Activated T-cell treated with anti-CD3 and anti-CD28 coated beads, Interleukin-2, amount 50 U/mL, for 4 hours (primary cell): ENCODE measurements at regions not wholly inside any gene's neighbourhood (a gene's known extent, or its start where the extent isn't known, plus 50 kb on each side); places are given as distances from the start of the nearest gene placed in this dataset.
"Not testable (repeated sequence)": the region's sequence is repeated elsewhere in the genome, so short reads cannot be mapped to it uniquely, and the experiment has no call there.

Experiments used
- ATAC-seq, 2 donors: fragments of 200-7000 bp; cut with Tn5 transposase; one replicate each; pipeline ENCODE4 v1.10.0; 2021
- DNase-seq: peaks from one replicate; pipeline ENCODE4 v3.0.0-alpha.2; 2020
- H3K27me3 Mint-ChIP-seq: one replicate; pipeline ENCODE4 v1.8.0; 2021; ENCODE audit warnings: low read depth, mixed read lengths
- H3K36me3 Mint-ChIP-seq: one replicate; pipeline ENCODE4 v1.8.0; 2022; ENCODE audit warnings: mixed read lengths; ENCODE audit not compliant: insufficient read depth
- H3K4me1 Mint-ChIP-seq: one replicate; pipeline ENCODE4 v1.8.0; 2021; ENCODE audit warnings: low read depth, mixed read lengths
- H3K4me3 Mint-ChIP-seq: one replicate; pipeline ENCODE4 v1.8.0; 2021; ENCODE audit warnings: mild to moderate bottlenecking, moderate library complexity, mixed read lengths
- H3K9me3 Mint-ChIP-seq: one replicate; pipeline ENCODE4 v1.8.0; 2021; ENCODE audit warnings: mixed read lengths

DNA sequence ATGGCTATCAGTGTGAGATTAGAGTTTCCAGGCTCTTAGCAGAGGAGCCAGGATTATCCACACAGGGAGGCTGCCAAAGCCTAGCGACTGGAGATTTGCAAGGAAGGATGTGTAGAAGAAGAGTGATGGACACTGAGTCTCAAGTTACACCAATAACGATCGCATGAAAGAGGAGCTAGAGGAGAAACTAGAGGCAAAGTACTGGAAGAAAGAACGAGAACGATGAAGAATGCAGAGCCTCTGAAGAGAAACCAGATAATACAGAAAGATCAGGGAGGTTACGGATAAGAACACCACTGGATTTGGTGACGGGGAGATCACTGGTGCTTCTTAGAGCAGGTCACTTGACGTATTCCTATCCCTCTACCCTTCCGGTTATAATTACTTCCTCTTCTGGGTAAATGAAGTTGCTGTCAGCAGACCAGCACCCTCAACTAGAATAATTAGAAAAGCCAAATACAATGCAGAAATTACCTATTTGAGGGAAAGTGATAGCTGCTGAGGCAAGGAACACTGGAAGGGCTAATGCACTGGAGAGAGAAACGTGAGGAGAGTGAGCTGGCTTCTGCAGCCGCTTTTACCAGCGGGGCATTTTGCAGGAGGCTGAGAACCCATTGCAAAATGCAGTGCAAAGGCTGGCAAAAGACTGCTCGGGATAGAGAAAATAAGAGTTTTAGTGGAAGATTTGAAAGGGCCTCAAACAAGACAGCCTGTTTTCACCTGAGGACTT lies 93.1 kb upstream of the HIF1A start:
- H3K9me3 Mint-ChIP-seq = no peaks in the 10 kb centered on the region
- DNase-seq (no peak), ATAC-seq (no peak)
- peaks cover 15% of the 10 kb centered on the region for H3K4me1 Mint-ChIP-seq
- no peaks in the 10 kb centered on the region for H3K36me3 Mint-ChIP-seq
- no peak overlapping the region for H3K4me3 Mint-ChIP-seq
- H3K27me3 Mint-ChIP-seq = no peaks in the 10 kb centered on the region

DNA sequence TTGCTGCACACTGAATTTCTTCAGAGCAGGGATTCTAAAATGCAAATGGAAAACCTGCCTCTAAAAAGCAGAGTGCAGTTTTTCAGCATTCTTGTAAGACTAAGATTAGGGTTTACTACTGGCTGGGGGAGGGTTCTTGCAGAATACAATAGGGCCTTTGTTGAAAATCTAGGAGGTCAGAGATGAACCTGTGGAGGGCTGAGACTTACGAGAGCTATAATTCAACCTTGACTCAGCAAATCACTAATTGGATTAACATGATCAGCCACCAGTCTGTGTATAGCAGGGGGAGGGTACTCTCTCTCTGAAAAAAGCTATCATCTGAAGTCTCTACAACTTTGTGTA lies 92.6 kb upstream of the HIF1A start:
- ATAC-seq = no peak

DNA sequence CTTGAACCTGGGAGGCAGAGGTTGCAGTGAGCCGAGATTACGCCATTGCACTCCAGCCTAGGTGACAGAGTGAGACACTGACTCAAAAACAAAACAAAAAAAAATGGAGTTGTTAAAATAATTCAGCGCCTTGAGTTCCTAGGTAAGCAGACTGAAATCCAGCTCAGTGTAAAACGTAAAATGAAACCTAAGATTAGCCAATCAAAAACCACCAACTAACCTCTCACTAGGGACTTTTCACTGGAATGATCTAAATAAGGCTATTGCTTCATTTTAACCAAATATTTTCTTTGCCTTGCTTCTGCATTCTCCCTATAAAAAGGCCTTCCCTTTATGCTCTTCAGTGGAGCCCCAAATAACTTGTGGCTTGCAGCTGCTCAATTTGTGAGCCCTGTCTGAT lies 91.6 kb upstream of the HIF1A start:
- no peaks in the 10 kb centered on the region for H3K27me3 Mint-ChIP-seq
- H3K36me3 Mint-ChIP-seq = no peaks in the 10 kb centered on the region
- no peaks in the 10 kb centered on the region for H3K9me3 Mint-ChIP-seq
- peaks cover 5% of the 10 kb centered on the region for H3K4me1 Mint-ChIP-seq
- H3K4me3 Mint-ChIP-seq = no peak overlapping the region
- DNase-seq (no peak), ATAC-seq (no peak)

More for the DNA sequence above, 92.6 kb upstream of the HIF1A start:
- no peak for DNase-seq
- no peaks in the 10 kb centered on the region for H3K9me3 Mint-ChIP-seq
- H3K27me3 Mint-ChIP-seq = no peaks in the 10 kb centered on the region
- no peaks in the 10 kb centered on the region for H3K36me3 Mint-ChIP-seq
- H3K4me1 Mint-ChIP-seq = peaks cover 14% of the 10 kb centered on the region
- no peak overlapping the region for H3K4me3 Mint-ChIP-seq

- H3K9me3 Mint-ChIP-seq = no peaks in the 10 kb centered on the region
- H3K4me3 Mint-ChIP-seq = no peak overlapping the region
- no peaks in the 10 kb centered on the region for H3K4me1 Mint-ChIP-seq
- no peak for DNase-seq
- no peaks in the 10 kb centered on the region for H3K36me3 Mint-ChIP-seq
- ATAC-seq = peak; percentile 43
- no peaks in the 10 kb centered on the region for H3K27me3 Mint-ChIP-seq
Measured at GRCh38 chr14:61607570-61608244, 87.6 kb upstream of the HIF1A start.

GRCh38 chr14:61608245-61609165 lies 86.8 kb upstream of the HIF1A start:
- H3K9me3 Mint-ChIP-seq = no peaks in the 10 kb centered on the region
- no peak overlapping the region for H3K4me3 Mint-ChIP-seq
- no peaks in the 10 kb centered on the region for H3K27me3 Mint-ChIP-seq
- no peak for DNase-seq
- ATAC-seq = no peak
- no peaks in the 10 kb centered on the region for H3K4me1 Mint-ChIP-seq
- no peaks in the 10 kb centered on the region for H3K36me3 Mint-ChIP-seq

DNA sequence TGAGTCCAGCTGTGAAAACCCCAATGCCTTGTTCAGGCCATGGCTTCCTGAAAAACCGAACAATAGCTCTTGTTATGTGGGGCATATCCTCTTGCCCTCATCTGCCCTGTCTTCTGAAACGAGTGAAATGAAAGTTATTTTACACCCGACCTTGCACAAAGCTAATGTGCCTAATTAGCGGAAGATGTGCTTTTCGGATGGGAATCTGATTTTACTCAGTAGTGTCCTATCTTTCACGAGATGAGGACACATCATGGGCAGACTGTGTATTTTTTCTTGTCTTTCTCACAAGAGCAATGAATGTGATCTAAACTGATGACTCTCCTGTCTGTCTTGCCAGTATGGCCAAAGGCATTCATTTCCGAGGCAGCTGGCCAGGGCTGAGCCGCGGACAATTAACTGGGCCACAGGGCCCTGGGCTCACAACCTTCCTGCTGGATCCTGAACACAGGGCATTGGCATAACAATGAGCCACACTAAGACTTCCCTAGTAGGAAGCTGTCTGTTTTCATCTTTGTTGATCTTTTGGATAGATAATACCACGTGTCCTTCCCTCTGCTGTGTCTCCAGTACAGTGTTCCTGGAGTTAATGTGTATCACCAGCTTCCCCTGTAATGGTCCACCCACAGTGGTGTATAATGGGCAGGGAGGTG lies 86.0 kb upstream of the HIF1A start:
- H3K4me1 Mint-ChIP-seq = no peaks in the 10 kb centered on the region
- H3K4me3 Mint-ChIP-seq = no peak overlapping the region
- no peak for DNase-seq
- ATAC-seq = no peak
- H3K36me3 Mint-ChIP-seq = no peaks in the 10 kb centered on the region
- H3K27me3 Mint-ChIP-seq = no peaks in the 10 kb centered on the region
- no peaks in the 10 kb centered on the region for H3K9me3 Mint-ChIP-seq

DNA sequence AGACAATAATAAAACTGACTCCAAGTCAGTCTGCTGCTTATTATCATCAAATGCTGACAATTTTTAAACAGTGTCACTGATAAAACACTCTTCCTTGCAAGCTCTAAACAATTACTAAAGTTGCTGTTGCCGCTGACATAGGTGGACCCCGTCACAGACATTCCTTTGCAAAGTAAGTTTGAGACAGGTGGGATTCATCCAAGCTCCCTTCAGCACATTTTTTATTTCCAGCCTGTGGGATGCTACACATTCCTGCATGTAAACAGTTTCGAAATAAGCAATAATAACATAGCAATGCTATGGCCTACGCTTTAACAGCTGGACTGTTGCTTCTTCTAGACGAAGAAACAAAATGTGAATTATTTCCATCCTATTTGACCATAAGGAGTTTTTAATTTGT lies 85.4 kb upstream of the HIF1A start:
- DNase-seq = no peak
- ATAC-seq = no peak

DNA sequence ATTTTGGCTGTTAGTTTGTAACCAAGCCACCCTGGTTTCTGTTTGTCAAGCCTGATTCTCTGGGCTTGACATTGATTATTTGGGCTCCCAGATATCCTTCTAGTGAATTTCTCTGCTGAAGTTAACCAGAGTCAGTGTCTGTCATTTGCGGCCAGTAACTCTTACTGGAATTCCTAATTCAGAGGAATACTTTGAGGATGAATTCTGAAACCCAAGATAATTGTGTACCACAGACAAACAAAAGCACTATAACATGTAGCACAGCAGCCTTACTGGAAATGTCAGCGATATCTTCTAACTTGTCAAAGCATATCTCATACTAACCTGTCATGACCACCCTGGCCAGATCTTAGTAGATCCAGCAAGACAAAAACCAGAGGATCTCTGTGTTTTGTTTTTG lies 84.4 kb upstream of the HIF1A start:
- Mint-ChIP-seq H3K9me3 (no peaks in the 10 kb centered on the region), H3K4me1 (no peaks in the 10 kb centered on the region), H3K36me3 (no peaks in the 10 kb centered on the region), H3K27me3 (no peaks in the 10 kb centered on the region), H3K4me3 (no peak overlapping the region)
- ATAC-seq = no peak
- DNase-seq = no peak

More for the DNA sequence above, 85.4 kb upstream of the HIF1A start:
- no peak overlapping the region for H3K4me3 Mint-ChIP-seq
- no peaks in the 10 kb centered on the region for H3K36me3 Mint-ChIP-seq
- no peaks in the 10 kb centered on the region for H3K27me3 Mint-ChIP-seq
- H3K9me3 Mint-ChIP-seq = no peaks in the 10 kb centered on the region
- no peaks in the 10 kb centered on the region for H3K4me1 Mint-ChIP-seq

GRCh38 chr14:61611880-61612630 lies 83.3 kb upstream of the HIF1A start:
- Mint-ChIP-seq H3K36me3 (no peaks in the 10 kb centered on the region), H3K27me3 (no peaks in the 10 kb centered on the region), H3K4me1 (no peaks in the 10 kb centered on the region), H3K9me3 (no peaks in the 10 kb centered on the region), H3K4me3 (no peak overlapping the region)
- no peak for DNase-seq
- no peak for ATAC-seq

DNA sequence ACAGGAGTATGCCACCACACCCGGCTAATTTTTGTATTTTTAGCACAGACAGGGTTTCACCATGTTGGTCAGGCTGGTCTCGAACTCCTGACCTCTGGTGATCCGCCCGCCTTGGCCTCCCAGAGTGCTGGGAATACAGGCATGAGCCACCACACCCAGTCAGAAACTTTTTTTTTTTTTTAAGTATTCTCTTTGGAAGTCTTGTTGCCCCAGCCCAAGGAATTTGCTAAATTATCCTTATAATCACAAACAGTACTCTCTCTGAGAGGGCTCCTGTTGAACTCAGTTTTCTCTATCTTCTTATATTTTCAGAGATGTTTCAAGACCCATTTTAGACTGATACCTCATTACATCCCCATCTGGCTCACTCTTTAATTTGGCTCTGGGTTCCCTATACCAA lies 82.3 kb upstream of the HIF1A start:
- H3K4me1 Mint-ChIP-seq, DNase-seq, H3K27me3 Mint-ChIP-seq, H3K9me3 Mint-ChIP-seq, H3K4me3 Mint-ChIP-seq, H3K36me3 Mint-ChIP-seq, ATAC-seq: not testable (repeated sequence)

DNA sequence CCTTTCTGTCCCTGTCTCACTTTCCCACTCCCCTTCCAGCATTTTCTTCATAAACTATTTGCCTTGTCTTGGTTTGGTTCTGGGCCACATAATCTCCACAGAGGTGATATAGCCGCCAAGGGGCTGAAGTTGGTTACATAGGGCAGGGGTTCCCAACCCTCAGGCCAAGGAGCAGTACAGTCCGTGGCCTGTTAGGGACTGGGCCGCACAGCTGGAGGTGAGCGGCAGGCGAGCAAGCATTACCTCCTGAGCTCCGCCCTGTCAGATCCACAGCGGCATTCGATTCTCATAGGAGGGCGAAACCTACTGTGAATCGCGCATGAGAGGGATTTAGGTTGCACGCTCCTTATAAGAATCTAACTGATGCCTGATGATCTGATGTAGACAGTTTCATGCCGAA lies 80.6 kb upstream of the HIF1A start:
- Mint-ChIP-seq H3K27me3 (no peaks in the 10 kb centered on the region), H3K4me3 (no peak overlapping the region), H3K4me1 (peaks cover 9% of the 10 kb centered on the region), H3K36me3 (no peaks in the 10 kb centered on the region), H3K9me3 (no peaks in the 10 kb centered on the region)
- no peak for ATAC-seq
- DNase-seq = no peak

- no peak overlapping the region for H3K4me3 Mint-ChIP-seq
- H3K36me3 Mint-ChIP-seq = no peaks in the 10 kb centered on the region
- H3K9me3 Mint-ChIP-seq = no peaks in the 10 kb centered on the region
- ATAC-seq = no peak
- DNase-seq = no peak
- peaks cover 19% of the 10 kb centered on the region for H3K4me1 Mint-ChIP-seq
- no peaks in the 10 kb centered on the region for H3K27me3 Mint-ChIP-seq
Measured at GRCh38 chr14:61615743-61616523, 79.4 kb upstream of the HIF1A start.

DNA sequence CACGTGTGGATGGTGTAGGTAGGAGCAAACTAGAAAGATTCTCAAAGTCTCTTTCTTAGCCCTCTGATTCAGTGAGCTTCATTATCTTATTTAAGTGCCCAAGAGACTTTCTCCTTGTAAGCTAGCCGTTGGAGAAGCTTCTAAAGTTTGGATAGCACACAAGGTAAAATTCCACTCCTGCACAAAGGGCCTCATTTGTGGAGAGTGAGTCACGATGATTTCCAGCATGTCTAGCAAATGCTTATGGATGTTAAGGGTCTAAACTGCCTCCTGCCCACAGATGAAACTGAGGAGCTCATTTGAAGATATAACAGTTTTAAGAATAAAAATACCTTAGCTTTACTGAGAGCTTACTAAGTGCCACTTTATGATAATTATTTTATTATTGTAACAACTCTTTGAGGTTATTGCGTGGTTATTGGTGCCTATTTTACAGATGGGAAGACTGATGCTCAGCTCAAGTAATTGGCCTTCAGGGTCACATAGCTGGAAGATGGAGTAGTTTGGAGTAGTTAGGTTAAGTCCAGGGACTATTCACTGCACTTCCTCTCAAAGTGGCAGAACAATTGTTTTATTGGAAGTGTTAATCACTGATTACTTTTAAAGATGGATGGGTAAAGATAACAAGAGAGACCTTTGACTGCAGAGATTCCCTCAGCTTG lies 78.7 kb upstream of the HIF1A start:
- DNase-seq (no peak), ATAC-seq (no peak)
- H3K4me3 Mint-ChIP-seq = no peak overlapping the region
- H3K4me1 Mint-ChIP-seq = peaks cover 25% of the 10 kb centered on the region
- H3K36me3 Mint-ChIP-seq = no peaks in the 10 kb centered on the region
- no peaks in the 10 kb centered on the region for H3K9me3 Mint-ChIP-seq
- H3K27me3 Mint-ChIP-seq = no peaks in the 10 kb centered on the region
